ENCODE measurements at regions not wholly inside any gene's neighbourhood (a gene's known extent, or its start where the extent isn't known, plus 50 kb on each side); places are given as distances from the start of the nearest gene placed in this dataset.

DNA sequence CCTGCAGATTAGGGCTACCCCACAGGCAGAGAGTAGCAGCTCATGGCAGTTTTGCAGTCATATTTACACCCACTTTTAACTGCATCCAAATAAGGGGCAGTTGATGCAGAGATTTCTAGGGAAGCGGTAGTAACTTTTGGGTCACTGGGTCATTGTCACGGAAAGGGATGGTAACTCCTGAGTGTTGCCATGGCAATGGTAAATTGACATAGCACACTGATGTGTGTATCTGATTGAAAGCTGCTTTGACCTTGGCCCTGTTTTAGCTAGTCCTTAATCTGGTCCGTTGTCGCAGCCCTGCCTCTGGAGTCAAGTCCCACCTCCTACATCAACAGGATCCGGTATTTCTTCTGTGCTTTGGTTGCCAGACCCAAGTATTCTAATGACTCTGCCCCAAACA lies 199.1 kb upstream of the TCF21 start (continued):
- TF ChIP-seq, protein P1, sequence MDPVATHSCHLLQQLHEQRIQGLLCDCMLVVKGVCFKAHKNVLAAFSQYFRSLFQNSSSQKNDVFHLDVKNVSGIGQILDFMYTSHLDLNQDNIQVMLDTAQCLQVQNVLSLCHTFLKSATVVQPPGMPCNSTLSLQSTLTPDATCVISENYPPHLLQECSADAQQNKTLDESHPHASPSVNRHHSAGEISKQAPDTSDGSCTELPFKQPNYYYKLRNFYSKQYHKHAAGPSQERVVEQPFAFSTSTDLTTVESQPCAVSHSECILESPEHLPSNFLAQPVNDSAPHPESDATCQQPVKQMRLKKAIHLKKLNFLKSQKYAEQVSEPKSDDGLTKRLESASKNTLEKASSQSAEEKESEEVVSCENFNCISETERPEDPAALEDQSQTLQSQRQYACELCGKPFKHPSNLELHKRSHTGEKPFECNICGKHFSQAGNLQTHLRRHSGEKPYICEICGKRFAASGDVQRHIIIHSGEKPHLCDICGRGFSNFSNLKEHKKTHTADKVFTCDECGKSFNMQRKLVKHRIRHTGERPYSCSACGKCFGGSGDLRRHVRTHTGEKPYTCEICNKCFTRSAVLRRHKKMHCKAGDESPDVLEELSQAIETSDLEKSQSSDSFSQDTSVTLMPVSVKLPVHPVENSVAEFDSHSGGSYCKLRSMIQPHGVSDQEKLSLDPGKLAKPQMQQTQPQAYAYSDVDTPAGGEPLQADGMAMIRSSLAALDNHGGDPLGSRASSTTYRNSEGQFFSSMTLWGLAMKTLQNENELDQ (tag by site-specific recombination; IDR thresholded peaks at IDR 0.05; ENCODE audit: low read depth), result no peak
- no peak for TF ChIP-seq KLF1 (tag by site-specific recombination; IDR thresholded peaks at IDR 0.05)
- TF ChIP-seq ZNF560 (tag by site-specific recombination; IDR thresholded peaks at IDR 0.05; ENCODE audit: borderline replicate concordance), result no peak
- no peak for TF ChIP-seq ZNF133 (tag by site-specific recombination; IDR thresholded peaks at IDR 0.05)
- TF ChIP-seq ZNF555 (tag by site-specific recombination; conservative IDR thresholded peaks at IDR 0.05), result no peak
- TF ChIP-seq ZNF140 (tag by site-specific recombination; IDR thresholded peaks at IDR 0.05), result no peak
- no peak for TF ChIP-seq ZBTB7A (tag by site-specific recombination; IDR thresholded peaks at IDR 0.05; ENCODE audit: low read depth)

- H3K9me3 ChIP-seq (ENCODE audit: control insufficient read depth, insufficient read depth, low read depth, low read length), result no peaks in the 10 kb centered on the region
- CTCF ChIA-PET, result interaction anchor here (0.7 kb wide), 1 partner anchor 185 kb away, joined by 3 read pairs; no protein-coding TSS in a partner anchor
- TF ChIP-seq ZNF335 (tag by site-specific recombination; conservative IDR thresholded peaks at IDR 0.05) (no peak), ZNF146 (tag by site-specific recombination; IDR thresholded peaks at IDR 0.05) (peak; percentile 91), KLF9 (tag by site-specific recombination; IDR thresholded peaks at IDR 0.05; ENCODE audit: low read depth) (no peak)
- H3K4me1 ChIP-seq (ENCODE audit: control insufficient read depth, insufficient read depth, low read length), result no peaks in the 10 kb centered on the region; the same call in 1 of the 2 replicates
- H3K27ac ChIP-seq (ENCODE audit: extremely low read depth, low read depth, low read length), result no peak overlapping the region
- POLR2A ChIA-PET, result no interaction called here
- no peak overlapping the region for H3K4me3 ChIP-seq (ENCODE audit: low read depth, low read length)
- H3K36me3 ChIP-seq (ENCODE audit: control insufficient read depth in 2 of 2, insufficient read depth in 1 of 2, low read length in 2 of 2), result no peaks in the 10 kb centered on the region
Measured at GRCh38 chr6:133693565-133693964, 195.3 kb upstream of the TCF21 start.

DNA sequence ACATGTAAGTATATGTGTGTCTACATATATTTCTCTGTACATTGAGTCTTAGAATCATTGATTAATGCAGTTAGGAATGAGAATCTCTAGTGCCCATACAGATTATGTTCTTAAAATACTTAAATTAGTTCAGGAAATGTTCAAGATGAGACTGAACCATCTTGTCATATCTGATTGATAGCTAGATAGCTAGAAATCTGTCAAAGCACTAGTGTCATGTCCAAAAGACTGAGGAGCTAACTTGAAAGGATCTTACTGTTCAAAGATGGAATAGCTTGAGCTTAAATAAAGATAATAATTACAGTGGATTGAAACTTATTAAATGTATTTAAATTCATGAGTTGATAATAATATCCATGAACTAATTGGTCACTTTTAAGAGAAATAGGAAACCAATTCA lies 191.7 kb upstream of the TCF21 start:
- Histone ChIP-seq H3K4me1 (ENCODE audit: control insufficient read depth, insufficient read depth, low read length) (no peaks in the 10 kb centered on the region; the same call in 1 of the 2 replicates), H3K36me3 (ENCODE audit: control insufficient read depth in 2 of 2, insufficient read depth in 1 of 2, low read length in 2 of 2) (no peaks in the 10 kb centered on the region), H3K4me3 (ENCODE audit: low read depth, low read length) (no peak overlapping the region), H3K27ac (ENCODE audit: extremely low read depth, low read depth, low read length) (no peak overlapping the region), H3K9me3 (ENCODE audit: control insufficient read depth, insufficient read depth, low read depth, low read length) (no peaks in the 10 kb centered on the region; the same call in 1 of the 2 replicates)
- POLR2A ChIA-PET, result no interaction called here
- CTCF ChIA-PET, result interaction anchor here (2.3 kb wide), 1 partner anchor 8 kb away, joined by 8 read pairs; no protein-coding TSS in a partner anchor
- no peak for TF ChIP-seq ZNF274 (IDR thresholded peaks at IDR 0.05; ENCODE audit: low read length)
- TF ChIP-seq ZNF274 (tag by site-specific recombination; IDR thresholded peaks at IDR 0.05; ENCODE audit: borderline replicate concordance), result no peak
- no peak for TF ChIP-seq SETDB1 (IDR thresholded peaks at IDR 0.05; ENCODE audit: insufficient read length, low read length)
- TF ChIP-seq, protein P2, sequence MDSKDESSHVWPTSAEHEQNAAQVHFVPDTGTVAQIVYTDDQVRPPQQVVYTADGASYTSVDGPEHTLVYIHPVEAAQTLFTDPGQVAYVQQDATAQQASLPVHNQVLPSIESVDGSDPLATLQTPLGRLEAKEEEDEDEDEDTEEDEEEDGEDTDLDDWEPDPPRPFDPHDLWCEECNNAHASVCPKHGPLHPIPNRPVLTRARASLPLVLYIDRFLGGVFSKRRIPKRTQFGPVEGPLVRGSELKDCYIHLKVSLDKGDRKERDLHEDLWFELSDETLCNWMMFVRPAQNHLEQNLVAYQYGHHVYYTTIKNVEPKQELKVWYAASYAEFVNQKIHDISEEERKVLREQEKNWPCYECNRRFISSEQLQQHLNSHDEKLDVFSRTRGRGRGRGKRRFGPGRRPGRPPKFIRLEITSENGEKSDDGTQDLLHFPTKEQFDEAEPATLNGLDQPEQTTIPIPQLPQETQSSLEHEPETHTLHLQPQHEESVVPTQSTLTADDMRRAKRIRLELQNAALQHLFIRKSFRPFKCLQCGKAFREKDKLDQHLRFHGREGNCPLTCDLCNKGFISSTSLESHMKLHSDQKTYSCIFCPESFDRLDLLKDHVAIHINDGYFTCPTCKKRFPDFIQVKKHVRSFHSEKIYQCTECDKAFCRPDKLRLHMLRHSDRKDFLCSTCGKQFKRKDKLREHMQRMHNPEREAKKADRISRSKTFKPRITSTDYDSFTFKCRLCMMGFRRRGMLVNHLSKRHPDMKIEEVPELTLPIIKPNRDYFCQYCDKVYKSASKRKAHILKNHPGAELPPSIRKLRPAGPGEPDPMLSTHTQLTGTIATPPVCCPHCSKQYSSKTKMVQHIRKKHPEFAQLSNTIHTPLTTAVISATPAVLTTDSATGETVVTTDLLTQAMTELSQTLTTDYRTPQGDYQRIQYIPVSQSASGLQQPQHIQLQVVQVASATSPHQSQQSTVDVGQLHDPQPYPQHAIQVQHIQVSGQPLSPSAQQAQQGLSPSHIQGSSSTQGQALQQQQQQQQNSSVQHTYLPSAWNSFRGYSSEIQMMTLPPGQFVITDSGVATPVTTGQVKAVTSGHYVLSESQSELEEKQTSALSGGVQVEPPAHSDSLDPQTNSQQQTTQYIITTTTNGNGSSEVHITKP (tag by site-specific recombination; IDR thresholded peaks at IDR 0.05), result no peak
- no peak for TF ChIP-seq ZNF571 (tag by site-specific recombination; IDR thresholded peaks at IDR 0.05)
- TF ChIP-seq ZNF792 (tag by site-specific recombination; IDR thresholded peaks at IDR 0.05), result no peak
- TF ChIP-seq ZBTB44 (tag by site-specific recombination; IDR thresholded peaks at IDR 0.05), result no peak
- TF ChIP-seq ZNF133 (tag by site-specific recombination; IDR thresholded peaks at IDR 0.05), result no peak
- no peak for TF ChIP-seq ZBTB48 (tag by site-specific recombination; IDR thresholded peaks at IDR 0.05)
- no peak for TF ChIP-seq ZNF140 (tag by site-specific recombination; IDR thresholded peaks at IDR 0.05)
- TF ChIP-seq ZNF426 (tag by site-specific recombination; IDR thresholded peaks at IDR 0.05), result no peak
- TF ChIP-seq, protein P1 (tag by site-specific recombination; IDR thresholded peaks at IDR 0.05; ENCODE audit: low read depth), result no peak
- TF ChIP-seq, protein P3, sequence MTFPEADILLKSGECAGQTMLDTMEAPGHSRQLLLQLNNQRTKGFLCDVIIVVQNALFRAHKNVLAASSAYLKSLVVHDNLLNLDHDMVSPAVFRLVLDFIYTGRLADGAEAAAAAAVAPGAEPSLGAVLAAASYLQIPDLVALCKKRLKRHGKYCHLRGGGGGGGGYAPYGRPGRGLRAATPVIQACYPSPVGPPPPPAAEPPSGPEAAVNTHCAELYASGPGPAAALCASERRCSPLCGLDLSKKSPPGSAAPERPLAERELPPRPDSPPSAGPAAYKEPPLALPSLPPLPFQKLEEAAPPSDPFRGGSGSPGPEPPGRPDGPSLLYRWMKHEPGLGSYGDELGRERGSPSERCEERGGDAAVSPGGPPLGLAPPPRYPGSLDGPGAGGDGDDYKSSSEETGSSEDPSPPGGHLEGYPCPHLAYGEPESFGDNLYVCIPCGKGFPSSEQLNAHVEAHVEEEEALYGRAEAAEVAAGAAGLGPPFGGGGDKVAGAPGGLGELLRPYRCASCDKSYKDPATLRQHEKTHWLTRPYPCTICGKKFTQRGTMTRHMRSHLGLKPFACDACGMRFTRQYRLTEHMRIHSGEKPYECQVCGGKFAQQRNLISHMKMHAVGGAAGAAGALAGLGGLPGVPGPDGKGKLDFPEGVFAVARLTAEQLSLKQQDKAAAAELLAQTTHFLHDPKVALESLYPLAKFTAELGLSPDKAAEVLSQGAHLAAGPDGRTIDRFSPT (tag by site-specific recombination; IDR thresholded peaks at IDR 0.05), result no peak

Measured in HEK293 (cell line).